ENCODE measurements at regions not wholly inside any gene's neighbourhood (a gene's known extent, or its start where the extent isn't known, plus 50 kb on each side); places are given as distances from the start of the nearest gene placed in this dataset.
"Not testable (repeated sequence)": the region's sequence is repeated elsewhere in the genome, so short reads cannot be mapped to it uniquely, and the experiment has no call there.

GRCh38 chr6:14277405-14277930, 159.9 kb downstream of the CD83 start:
- peak; percentile 33 to 47 (median 40) for DNase-seq

- peak; percentile 66 to 78 (median 68) for DNase-seq
These were observed 160.4 kb downstream of the CD83 start for GRCh38 chr6:14278006-14278405.

GRCh38 chr6:14278446-14278845, 160.9 kb downstream of the CD83 start:
- no peak for DNase-seq

GRCh38 chr6:14280006-14280510, 162.5 kb downstream of the CD83 start:
- DNase-seq, result peak in 1 of 3 donors; percentile 5

- DNase-seq, result peak in 1 of 3 donors; percentile 13
These were observed 163.3 kb downstream of the CD83 start for GRCh38 chr6:14280766-14281293.

- DNase-seq, result peak in 1 of 3 donors; percentile 11
These were observed 164.5 kb downstream of the CD83 start for GRCh38 chr6:14281811-14282660.

- DNase-seq, result no peak
These were observed 165.4 kb downstream of the CD83 start for GRCh38 chr6:14282854-14283505.

GRCh38 chr6:14283600-14284235, 166.1 kb downstream of the CD83 start:
- peak; percentile 79 to 83 (median 81) for DNase-seq

GRCh38 chr6:14284969-14285590, 167.5 kb downstream of the CD83 start:
- DNase-seq, result peak in 1 of 3 donors; percentile 3

- DNase-seq, result no peak
These were observed 168.6 kb downstream of the CD83 start for GRCh38 chr6:14286144-14286543.

- no peak for DNase-seq
These were observed 169.3 kb downstream of the CD83 start for GRCh38 chr6:14286634-14287428.

GRCh38 chr6:14287707-14288106, 170.1 kb downstream of the CD83 start:
- no peak for DNase-seq

GRCh38 chr6:14288910-14289309, 171.3 kb downstream of the CD83 start:
- DNase-seq, result no peak

GRCh38 chr6:14290041-14290771, 172.6 kb downstream of the CD83 start:
- DNase-seq, result no peak

- DNase-seq, result no peak
These were observed 173.3 kb downstream of the CD83 start for GRCh38 chr6:14290772-14291330.

- no peak for DNase-seq
These were observed 173.8 kb downstream of the CD83 start for GRCh38 chr6:14291331-14291730.

GRCh38 chr6:14292119-14292518, 174.5 kb downstream of the CD83 start:
- DNase-seq, result no peak

- DNase-seq, result no peak
These were observed 176.8 kb downstream of the CD83 start for GRCh38 chr6:14294270-14294951.

GRCh38 chr6:14296698-14297097, 179.1 kb downstream of the CD83 start:
- DNase-seq, result not testable (repeated sequence)

GRCh38 chr6:14297118-14297517, 179.5 kb downstream of the CD83 start:
- DNase-seq, result not testable (repeated sequence)
